NCI-H146 treated with DMSO at 0.1 percent for 48 hours (cell line): ENCODE measurements at regions not wholly inside any gene's neighbourhood (a gene's known extent, or its start where the extent isn't known, plus 50 kb on each side); places are given as distances from the start of the nearest gene placed in this dataset.

Experiments used
- DNase-seq: peaks from one replicate; lab custom pipeline; 2025; ENCODE audit not compliant: unreplicated experiment; lab: John Stamatoyannopoulos, UW

DNA sequence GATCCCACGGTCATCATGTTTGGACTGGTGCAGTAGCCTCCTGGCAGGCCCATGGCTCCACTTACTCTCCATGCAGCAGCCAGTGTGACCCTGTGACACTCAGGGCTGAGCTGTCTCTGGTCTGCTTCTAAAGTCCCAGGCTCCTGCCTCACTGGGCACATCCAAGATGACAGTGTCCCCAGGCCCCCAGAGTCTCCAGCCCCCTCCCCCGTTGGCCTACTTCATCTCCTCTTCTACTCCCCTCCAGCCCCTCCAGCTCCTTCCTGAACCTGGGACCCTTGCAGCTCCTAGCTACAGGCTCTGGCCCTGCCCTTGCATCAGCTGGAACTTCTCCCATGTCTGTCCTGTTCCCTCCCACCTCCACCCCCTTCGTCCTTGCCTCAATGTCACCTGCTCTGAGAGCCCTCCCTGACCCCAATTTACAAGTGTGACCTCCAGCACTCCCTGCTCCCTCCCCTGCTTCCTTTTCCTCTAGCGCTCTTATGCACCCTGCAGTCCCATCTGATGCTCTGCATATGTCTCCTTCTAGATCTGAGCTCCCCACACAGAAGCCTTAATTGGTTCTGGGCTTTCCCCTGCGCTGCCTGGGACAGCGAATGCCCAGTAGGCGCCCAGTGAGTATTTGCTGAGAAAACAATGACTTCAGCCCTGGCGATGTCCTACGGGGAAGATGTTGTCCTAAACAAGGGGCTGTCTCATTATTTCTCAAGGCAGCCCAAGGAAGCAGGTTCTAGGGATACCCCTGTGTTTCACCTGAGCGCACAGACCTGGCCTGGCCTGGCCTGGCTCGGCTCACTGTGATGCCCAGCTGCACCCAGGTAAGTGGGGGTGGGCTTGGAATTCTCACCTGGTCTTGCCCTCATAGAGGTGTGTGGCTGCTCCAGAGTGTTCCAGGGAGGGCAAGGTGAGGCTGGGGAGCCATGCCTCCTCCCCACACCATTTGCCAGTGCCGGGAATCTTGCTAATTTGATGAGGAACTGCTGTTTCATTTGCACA is 600.6 kb downstream of the PTPRU start:
- DNase-seq: no peak

DNA sequence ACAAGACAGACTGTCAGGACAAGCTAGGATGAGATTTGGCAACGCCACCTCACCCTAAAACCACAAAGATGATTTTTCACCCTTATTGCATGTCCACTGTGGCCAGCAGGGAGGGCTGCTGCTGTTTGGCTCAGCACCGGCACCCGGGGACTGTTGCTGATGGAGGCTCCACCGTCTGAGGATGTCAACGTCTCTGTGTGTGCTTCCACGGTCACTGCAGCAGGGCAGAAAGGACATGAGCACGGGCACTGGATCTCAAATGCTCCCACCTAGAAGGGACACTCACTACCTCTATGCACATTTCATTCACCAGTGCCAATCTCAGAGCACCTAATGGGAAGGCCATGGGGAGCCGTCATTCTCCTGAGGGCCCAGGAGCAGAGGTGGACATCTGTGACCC is 599.6 kb downstream of the PTPRU start:
- DNase-seq: no peak

DNA sequence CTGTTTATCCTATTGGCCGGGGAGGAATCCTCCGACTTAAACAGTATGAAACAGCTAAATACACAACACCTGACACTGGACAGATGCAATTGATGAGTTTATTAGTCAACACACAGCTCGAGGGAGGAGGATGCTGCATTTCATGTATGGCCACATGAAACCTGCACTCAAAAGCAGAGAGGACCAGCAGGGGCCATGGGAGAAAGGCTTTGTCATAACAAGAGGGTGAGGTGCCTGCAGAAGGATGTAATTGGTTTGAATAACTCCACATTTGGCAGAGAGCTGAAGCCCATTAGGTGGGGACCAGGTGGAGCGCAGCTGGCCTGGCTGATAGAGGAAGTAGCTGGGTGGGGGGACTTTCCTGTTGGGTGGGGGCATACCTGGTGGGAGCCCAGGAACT is 599.1 kb downstream of the PTPRU start:
- DNase-seq: no peak

DNA sequence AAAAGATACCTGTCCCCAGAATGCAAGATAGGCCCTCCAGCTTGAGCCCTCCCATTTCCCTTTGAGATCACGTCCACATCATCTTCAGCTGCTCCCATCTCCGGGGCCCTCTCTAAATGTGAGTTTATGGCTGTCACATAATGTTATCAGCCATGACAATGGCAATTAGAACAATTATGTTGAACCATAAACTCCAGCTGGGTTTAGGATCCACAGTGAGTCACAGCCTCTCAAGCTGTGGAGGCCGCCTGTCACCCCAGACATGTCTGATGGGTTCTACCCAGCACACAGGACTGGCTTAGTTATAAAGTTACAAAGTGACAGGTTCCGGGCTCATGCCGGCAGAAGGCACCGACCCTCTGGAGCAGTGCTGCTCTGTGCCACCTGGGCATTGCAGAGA is 597.3 kb downstream of the PTPRU start:
- DNase-seq: no peak

DNA sequence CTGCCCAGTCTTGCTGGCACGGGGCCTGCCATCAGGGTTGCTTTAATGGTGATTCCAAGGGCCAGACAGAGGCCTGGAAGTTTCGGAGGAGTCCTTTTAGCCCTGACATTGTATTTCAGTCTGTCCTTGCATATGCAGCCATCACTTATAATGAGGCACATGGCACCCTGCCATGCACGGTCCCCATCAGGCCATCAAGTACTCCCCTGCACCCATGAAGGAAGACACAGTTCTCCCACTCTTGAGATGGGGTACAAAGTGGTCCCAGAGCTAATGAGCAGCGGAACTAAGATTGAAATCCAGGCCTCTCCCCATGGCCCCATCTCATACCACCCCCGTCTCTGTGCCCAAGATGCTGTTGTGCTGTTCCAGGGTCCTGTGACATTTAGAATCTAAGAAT is 596.6 kb downstream of the PTPRU start:
- no peak for DNase-seq

DNA sequence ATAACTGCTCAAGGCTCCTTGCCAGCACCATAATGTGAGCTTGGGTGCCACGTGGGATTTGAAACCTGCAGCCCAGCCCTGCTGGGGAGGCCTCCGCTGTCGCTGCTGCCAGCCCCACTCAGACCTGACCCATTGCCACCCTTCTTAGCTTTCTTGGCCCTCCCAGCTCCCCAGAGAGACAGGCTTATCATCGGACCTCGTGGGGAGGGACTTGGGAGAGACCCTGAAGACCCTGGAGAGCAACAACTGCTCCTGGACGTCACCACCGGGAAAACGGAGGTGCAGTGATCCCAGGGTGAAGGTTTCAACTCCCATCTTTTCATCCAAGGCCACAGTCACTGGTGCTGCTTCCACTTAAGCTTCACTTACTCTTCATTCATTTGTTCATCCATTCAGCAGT is 596.1 kb downstream of the PTPRU start:
- no peak for DNase-seq

DNA sequence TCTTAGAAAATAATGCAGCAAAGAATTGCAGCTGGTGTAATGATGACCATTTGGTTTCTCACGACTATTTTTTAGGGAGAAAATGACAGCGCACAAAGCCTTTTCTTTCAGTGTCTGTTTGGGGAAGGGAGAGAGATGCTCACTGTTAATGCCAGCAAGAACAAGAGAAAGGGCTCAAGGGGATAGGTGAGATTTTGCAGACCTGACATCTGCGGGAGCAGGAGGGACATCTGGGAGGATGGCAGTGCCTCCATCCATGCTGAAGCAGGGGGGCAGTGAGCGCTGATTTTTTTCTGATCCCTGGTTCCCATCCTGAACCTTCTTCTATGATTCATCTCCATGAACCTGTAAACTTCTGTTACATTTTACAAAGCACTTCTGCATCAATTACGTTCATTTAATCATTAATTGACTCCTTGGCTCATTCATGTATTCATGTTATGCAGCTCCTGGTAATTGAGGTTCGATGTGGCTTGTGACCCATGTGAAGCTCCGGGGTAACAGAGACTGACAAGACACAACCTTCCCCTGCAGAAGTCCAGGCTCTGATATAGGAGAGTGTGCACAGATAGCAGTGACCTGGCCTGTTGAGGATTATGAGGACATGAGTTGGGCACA is 595.3 kb downstream of the PTPRU start:
- DNase-seq: no peak

DNA sequence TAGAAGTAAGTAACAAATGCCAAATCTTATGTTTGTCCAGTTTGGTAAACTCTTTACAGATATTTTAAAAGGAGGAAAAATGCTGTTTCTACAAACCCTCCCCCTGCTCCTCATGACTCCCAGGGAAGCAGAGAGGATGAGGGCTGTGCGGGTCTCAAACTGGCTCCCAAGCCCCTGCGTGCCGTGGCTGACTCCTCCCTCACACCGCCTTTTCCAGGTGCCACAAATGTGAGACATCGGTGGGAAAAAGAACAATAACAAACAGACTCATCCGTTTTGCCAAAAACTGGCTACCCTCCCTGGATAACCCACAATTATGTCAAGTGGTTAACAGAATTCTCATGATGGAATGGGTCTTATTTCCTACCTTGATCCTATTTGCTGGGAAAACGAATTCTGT is 594.6 kb downstream of the PTPRU start:
- DNase-seq: no peak

DNA sequence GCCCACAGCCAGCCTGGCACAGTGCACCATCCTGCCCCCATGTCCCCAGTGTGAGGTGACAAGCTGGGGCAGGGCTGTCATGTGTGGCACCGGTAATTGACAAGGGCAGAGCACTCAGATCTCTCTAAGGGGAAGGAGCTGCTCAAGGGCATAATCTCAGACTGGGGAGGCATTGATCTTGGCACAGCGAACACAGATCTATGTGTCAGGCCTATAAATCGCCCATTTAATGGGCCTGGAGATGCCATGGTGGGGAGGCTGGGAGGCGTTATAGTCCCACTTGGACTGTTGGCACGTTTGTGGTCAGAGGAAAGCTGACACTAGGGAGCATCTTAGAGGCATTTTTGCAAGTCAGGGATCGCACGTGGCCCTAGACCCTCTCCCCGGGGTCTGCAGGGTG is 594.1 kb downstream of the PTPRU start:
- DNase-seq: no peak

DNA sequence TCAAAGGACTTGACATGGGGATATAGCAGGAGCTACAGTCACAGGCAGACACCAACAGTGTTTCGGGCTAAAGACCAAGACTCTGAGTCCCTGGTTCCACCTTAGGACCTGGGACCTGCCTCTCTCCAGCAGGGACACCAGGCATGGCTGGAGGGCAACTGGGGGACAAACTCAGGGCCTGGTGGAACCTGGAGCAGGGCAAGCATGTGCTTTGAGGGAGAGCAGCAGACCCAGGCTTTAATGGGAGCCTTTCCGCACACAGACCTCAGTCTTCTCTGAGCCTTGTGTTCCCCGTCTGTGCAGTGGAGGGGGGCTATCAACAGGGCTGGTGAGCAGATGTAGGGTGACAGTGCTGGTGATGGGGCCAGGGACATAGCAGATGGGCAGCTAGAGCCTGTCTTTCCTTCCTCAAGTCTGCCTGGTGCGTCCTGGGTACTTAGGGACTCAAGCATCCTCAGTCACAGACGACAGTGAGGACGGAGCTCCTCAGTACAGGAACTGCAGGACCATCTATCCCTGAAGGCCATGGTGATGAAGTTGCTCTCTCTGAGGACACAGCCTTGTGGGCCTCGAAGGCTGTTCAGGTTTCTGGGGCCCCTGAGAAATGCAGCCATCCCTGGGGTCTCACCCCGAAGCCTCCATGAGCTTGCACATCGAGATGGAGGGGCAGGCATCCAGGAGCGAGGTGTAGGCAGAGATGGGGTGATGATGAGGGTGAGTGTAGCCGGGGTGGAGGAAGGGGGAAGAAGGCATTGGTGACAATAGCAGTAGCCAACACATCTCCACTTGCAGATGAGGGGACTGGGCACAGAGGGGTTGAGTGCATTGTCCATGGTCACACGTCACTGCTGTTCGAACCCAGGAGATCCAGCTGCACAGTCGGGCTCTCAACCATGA is 593.4 kb downstream of the PTPRU start:
- DNase-seq: no peak

DNA sequence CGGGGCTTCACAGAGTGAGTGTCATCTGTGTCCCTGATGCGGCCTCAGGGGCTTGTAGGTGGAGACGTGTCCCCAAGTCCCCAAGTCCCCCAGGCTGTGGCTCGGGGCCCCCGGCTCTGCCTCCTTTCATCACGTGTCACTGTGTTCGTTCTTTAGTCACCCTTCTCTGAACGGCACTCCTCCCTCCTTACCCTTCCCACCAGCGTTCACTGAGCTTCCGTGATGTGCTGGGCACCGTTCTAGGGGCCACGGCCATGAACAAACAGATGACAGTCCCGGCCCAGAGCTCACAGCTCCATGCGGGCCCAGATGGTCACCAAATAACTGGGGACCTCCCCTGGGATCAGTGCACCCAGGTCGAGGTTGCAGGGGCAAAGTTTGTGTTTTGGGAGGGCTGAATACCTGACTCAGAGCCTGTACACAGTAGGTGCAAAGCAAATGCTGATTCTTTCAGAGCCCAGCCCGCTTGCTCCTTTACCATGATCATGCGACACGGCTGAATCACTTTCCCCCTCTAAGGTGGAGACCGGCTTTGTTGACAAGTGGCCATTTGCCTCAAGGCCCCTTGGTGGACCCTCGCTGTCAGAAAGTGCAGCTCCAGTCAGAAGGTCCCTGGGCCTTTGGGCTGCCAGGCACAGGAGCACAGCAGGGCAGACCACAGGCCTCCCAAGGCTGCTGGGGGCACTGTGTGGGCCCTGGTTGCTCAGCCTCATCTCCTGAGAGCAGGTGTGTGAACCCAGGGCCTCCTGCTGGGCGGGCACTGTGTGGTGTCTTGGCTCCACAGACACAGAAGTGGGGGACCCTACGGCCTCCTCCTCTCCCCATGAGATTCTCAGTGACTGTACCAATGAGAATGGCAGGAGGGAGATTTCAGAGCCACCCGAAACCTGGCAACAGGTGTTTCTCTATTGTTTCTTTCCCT is 592.5 kb downstream of the PTPRU start:
- no peak for DNase-seq

DNA sequence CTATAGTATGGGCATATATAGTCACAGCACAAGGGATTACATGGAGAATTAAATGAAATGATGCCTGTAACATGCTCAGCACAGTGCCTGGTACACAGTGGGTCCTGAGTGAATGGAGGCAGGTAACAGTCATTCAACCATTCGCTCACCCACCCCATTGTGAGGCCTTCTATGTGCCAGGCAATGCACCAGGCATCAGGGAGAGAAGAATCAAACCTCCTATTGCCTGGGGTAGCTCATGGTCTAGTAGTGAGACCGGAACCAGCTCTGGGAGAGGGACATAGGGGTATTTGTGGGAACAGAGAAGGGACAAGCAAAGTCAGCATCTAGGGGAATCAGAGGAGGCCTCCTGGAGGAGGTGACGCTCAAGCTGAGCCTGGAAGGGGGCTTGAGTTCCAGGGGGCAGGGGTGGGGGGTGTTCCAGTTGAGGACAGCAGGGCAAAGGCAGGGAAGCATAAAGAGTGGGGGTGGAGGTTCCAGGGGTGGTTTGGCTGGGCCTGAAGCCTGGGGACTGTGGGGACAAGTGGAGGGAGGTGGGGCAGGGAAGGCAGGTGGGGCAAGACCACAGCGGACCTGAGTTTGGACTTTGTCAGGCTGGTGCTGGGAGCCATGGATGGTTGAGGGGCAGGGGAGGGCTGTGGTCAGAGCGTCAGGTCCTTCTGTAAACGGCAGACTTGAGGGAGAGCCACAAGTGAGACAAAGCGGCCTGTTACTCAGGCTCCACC is 591.6 kb downstream of the PTPRU start:
- DNase-seq: no peak

DNA sequence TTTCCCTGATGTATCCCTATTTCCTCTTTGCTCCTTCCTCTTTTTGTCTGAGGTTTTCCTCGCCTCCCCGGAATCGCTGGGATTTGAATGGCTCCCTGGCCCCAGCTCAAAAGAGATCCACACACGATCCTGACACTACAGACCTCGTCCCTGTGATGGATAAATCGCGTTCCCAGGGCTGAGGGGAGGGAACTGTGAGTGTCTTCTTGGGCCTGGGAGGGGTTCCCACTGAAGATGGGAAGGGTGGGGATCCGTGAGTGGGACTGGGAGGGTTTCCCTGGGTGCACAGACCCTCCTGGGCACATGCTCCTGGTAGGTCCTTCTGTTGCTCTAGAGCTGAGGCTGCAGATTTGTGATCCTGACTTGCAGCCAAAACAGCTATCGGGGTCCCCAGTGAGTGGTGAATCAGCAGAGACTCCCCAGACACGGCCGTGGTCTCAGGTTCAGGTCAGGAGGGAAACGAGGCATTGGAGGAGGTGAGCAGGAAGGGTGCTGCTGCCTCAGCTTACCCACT is 591.0 kb downstream of the PTPRU start:
- no peak for DNase-seq

DNA sequence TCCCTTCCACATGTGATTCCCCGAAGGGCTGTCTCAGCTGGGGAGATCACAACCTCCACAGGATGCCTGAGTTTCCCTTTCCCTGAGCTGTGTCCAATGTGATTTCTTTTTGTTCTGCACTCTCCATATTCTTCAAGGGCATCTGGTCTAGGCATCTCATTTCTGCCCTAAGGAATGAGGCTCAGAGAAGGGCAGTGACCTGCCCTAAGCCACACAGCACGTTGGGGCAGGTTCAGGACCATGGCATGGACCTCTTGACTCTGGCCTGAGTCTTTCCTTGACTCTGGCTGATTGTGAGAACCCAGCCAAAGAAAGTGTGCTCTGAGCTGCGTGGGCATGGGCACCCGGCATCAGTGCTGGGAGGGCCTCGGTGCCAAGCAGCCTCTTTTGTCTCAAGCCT is 590.3 kb downstream of the PTPRU start:
- DNase-seq: no peak

DNA sequence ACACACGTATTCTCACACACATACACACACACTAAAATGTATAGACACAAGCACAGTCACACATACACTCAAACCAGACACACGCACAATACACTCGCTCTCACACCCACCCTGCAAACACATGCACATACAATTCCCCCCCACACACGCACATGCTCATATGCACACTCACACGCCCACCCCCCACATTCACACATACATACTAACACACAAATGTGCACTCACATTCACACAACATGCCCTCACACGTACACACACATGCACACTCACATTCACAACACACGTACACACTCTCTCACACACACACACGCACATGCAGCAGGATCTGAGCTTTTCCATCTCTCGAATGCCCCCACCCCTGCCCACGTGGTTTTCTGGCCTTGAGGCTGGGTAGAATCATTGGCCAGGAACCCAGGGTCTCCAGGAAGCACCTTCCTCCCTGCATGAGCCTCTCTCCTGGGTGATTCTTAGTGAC is 589.7 kb downstream of the PTPRU start:
- DNase-seq: no peak

DNA sequence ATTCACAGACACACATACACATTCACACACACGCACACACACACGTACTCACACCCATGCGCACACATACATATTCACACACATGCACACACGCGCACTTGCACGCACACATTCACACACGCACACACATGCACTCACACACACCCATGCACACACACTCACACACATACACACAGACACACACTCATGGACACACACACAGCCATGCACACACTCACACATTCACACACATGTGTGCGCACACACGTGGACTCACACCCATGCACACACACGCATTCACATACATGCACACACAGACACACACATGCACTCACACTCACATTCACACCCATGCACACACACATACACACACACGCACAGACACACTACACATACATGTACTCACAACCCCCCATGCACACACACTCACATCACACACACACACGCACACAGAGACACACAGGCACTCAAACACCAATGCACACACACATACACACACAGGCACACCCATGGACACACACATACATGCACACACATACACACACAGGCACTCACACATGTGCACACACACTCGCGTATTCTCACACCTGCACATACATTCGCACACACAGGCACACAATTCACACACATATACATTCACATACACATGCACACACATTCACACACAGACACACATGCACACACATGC is 589.1 kb downstream of the PTPRU start:
- DNase-seq: no peak

DNA sequence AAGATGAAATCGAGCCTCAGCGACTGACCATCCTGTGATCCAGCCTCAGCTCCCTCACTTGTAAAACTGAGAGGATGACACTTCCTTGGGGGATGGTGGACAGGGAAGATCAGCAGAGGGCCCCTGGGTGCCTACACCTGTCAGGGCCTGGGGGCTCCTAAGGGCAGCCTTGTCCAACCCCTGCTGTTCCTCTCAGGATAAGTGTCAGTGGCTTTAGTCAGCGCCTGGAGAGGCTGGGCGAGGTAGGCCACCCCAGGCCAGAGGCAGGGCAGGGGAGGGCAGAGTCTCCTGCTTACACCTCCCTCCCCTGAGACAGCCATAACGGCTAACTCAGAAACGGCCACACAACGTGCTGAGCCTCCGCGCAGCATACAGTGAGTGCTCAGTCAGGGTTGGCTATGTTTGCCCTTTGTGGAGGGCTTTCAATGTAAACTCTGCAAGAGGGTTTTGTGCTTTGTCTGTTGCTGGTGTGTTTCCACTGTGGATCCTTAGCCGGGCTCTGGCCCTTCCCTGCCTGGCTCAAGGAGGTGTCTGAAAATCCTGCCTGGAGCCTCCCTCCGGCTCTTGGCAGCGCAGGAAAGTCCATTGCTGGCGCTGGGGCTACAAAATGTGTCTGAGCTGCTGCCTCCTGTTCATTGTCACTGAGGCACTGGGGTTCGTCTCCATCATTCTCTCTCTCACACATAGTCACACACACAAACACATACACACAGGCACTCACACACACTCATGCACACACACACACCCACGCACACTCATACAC is 588.4 kb downstream of the PTPRU start:
- no peak for DNase-seq

DNA sequence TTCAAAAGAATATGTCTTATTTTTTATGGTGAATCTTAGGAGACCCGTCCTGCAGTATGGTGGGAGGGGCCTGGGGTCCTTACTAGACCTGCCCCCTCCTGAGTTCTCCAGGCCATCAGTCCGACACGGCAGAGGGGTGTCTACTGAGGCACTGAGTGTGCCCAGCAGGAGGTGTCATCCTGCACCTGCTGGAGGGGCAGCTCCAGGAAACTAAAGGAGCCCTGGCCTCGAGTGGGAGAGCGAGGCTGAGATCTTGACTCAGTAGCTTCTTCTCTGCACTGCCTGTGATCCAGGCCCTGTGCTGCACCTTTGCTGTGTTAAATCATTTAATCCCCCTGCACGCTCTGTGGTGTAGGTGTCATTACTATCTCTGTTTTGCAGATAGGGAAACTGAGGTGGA is 587.7 kb downstream of the PTPRU start:
- no peak for DNase-seq
